NCI-H1048 (cell line): ENCODE measurements at regions not wholly inside any gene's neighbourhood (a gene's known extent, or its start where the extent isn't known, plus 50 kb on each side); places are given as distances from the start of the nearest gene placed in this dataset.

ENCODE experiments used
- DNase-seq: peaks from one replicate; lab custom pipeline; 2025; lab: John Stamatoyannopoulos, UW

GRCh38 chr2:221100467-221101089, 471.5 kb downstream of the EPHA4 start:
- no peak for DNase-seq

GRCh38 chr2:221102896-221103688, 469.0 kb downstream of the EPHA4 start:
- no peak for DNase-seq

- no peak for DNase-seq
These were observed 468.2 kb downstream of the EPHA4 start for GRCh38 chr2:221103930-221104329.

- DNase-seq: no peak
These were observed 467.7 kb downstream of the EPHA4 start for GRCh38 chr2:221104361-221104811.

- no peak for DNase-seq
These were observed 465.9 kb downstream of the EPHA4 start for GRCh38 chr2:221106241-221106640.

DNA sequence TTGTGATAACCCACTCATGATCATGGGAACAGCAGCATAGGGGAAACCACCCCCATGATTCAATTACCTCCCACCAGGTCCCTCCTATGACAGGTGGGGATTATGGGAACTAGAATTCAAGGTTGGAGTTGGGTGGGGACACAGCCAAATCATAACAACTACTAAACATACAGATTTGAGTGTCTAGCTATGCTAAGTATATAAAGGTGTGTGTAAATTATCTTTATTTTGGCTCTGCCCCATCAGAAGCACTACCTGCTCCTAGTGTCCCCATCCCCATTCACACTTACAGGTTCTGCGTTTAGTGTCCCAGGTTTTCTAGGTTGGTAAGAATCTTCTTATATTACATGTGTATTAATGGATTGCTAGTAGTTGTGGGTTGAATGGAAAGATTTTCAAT, 464.7 kb downstream of the EPHA4 start:
- no peak for DNase-seq

DNA sequence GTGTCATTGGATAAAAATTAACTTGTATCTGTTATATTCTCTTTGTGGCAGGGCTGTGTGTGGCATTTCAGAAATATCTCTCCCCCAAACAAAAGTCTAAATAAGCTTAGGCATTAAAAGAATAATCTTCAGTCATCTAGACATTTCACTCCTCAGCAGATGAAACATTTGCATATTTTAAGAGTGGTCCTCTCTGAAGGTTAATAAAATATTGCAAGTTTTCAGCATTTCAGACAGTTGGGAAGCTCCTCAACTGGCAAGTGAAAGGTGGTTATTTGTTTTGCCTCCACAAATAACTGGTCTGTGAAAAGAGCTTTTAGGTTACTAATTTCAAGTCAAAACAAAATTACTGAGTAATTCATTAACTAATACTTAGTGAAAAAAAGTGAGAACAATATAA, 462.6 kb downstream of the EPHA4 start:
- DNase-seq: no peak

- no peak for DNase-seq
These were observed 460.4 kb downstream of the EPHA4 start for GRCh38 chr2:221111739-221112138.

GRCh38 chr2:221112744-221113143, 459.4 kb downstream of the EPHA4 start:
- no peak for DNase-seq

DNA sequence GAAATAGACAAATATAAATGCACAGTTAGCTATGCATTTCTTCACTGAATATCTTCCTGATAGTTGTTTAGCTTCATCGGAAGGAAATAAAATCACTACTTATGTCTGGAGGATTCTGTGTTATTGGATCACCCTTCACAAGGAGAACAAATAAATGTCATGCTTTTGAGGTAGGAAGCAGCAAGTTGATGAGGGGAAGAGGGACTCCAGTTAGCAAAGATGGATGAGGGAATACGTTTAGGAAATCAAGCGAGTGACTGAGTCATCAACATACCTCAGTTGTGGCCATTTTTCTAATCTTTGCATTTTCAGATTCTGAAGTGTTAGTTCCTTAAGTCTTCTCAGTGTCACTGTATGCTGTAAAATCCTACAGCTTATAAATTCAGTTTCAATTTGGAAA, 456.2 kb downstream of the EPHA4 start:
- no peak for DNase-seq

DNA sequence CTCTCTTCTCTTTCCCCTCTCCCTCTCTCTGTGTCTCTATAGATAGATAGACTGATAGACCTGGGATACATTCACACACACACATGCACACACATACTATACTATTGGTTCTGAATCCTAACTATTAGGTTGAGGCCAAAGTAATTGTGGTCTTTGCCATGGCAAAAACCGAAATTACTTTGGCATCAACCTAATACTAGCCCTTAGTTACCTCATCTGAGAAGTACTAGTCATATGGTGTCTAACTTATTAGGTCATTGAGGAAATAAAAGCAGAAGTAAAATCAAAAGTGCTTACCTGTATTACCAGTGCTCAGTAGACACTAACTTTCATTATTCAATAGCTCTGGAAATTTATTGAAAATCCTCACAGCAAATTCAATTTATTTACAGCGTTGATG, 451.5 kb downstream of the EPHA4 start:
- no peak for DNase-seq

DNA sequence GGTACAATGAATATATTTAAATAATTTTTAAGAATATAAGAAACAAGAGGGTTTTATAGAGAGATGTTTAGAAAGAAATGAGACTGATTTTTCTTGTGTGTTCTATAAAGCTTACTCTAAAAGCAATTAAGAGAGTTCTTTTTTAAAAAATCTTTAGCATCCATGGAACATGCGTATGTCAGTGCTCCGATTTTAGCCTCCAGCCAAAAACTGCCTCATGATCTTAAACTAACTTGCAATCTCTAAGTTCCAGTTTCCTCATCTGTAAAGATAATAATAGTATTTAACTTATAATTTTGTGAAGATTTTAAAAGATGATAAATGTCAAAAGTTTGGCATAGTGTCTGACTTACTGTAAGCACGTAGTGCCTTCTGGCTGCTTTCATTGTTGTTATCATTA, 448.7 kb downstream of the EPHA4 start:
- no peak for DNase-seq

DNA sequence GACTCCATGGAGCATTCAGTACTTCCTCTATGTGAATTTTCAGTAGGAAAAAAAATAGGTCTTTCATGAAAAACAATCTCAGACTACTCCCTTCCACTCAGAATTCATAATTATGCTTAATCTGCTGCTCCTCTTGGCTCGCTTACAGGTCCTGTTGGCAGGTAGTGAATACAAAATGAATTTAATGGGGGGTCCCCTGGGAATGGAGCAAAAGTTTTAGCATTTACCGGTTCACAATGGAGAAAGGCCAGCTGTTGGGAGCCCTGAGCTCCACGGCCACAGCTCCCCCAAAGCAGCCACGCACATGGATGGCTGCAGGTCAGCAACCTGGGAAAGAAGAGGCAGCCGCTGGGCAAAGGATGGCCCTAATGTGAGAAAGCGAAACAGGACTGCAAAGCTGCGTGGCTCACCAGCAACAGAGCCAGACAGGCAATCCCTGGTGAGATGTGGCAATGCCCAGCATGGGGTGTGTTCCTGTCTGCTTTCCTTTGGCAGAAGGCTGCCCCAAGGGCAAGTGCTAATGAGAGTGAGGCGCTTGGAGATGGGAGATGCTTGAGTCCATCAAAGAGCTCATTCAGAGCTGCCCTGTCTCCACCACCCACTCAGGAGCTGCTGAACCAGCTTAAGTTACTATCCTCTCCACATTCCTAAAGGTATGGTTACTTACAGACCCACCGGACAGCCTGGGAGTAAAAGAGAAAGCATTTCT, 447.4 kb downstream of the EPHA4 start:
- DNase-seq: no peak

DNA sequence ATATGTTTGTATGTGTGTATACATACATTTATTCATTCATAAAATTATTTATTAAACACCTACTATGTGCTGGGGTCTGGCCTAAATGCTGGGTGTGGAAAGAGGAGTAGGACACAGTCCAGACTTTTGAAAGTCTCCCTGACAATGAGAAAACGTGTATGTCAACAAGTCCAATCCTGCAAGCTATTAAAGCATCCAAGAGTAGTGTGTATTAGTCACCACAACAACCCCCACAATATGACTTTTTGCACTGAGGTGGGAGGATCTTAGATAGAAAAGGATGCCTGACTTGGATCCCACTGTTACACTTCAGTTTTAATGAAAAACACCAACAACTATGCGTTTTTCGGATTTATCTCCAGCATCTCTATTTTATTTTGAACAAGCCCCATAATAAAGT, 446.4 kb downstream of the EPHA4 start:
- DNase-seq: no peak

DNA sequence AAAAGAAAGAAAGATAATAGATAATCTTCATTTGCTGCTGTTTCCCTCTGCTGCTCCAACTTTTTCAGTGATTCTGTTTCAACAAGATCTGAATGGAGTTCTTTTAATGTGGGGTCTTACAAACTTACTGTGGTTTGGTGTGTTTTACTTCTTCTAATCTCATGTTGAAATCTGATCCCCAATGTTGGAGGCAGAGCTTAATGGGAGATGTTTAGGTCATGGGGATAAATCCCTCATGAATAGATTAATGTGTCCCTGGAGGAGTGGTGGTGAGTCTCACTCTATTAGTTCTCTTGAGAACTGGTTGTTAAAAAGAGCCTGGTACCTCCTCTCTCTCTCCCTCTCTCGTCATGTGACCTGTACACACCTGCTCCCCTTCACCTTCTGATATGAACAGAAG, 442.4 kb downstream of the EPHA4 start:
- DNase-seq: no peak

- no peak for DNase-seq
These were observed 441.7 kb downstream of the EPHA4 start for GRCh38 chr2:221130431-221130830.

- no peak for DNase-seq
These were observed 438.2 kb downstream of the EPHA4 start for GRCh38 chr2:221133941-221134340.

GRCh38 chr2:221134718-221135117, 437.4 kb downstream of the EPHA4 start:
- DNase-seq: no peak

- no peak for DNase-seq
These were observed 436.4 kb downstream of the EPHA4 start for GRCh38 chr2:221135699-221136098.

DNA sequence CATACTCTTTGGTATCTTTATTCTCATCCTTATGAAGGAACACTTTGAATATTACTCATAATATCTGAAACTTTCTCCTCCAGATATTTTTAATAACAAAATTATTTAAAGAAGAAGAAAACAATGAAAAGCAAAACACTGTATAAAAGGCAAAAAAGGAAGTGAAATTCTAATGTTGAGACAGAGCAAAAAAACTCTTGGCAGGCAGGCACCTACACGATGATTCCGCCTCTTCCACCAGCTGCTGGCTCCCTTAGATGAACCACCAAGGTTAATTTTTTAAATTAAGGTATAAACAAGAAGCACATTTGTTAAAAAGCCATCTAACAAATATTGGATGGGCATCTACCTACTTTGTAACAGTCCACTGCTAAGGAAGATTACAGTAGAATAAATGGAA, 434.7 kb downstream of the EPHA4 start:
- no peak for DNase-seq

DNA sequence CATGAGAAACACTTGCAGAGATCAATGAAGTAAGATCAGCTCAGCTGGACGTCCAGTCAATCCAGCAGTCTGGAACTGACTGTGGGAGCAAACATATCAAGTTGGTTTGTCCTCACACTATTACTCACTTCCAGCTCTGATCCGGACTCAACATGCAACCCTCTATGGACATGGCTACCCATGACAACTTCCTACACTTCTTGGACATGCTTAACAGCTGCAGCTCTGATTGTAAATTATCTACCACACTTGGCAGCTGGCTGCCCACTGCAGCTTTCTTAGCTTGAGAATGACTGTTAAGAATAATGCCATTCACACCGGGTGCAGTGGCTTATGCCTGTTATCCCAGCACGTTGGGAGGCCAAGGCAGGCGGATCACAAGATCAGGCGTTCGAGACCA, 429.8 kb downstream of the EPHA4 start:
- no peak for DNase-seq

DNA sequence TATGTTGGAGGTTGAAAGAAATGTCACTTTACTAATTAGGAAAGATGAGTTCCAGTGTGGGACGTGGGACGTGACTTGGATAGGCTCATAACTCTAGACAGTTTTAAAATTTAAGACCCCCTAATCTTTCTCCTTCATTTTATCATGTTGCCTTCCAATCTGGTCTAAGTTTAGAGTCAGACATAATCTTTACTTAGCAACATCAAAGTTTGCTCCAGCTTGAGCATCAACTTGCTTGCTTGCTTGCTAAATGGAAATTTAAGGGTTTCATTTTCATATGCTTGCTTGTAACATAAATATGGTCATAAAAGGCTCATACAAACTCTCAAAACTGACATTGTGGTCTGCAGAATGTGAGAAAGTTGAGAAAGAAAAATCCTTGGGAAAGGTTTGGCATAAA, 428.9 kb downstream of the EPHA4 start:
- DNase-seq: no peak

- no peak for DNase-seq
These were observed 427.2 kb downstream of the EPHA4 start for GRCh38 chr2:221144909-221145308.
